ENCODE measurements at regions not wholly inside any gene's neighbourhood (a gene's known extent, or its start where the extent isn't known, plus 50 kb on each side); places are given as distances from the start of the nearest gene placed in this dataset.

DNA sequence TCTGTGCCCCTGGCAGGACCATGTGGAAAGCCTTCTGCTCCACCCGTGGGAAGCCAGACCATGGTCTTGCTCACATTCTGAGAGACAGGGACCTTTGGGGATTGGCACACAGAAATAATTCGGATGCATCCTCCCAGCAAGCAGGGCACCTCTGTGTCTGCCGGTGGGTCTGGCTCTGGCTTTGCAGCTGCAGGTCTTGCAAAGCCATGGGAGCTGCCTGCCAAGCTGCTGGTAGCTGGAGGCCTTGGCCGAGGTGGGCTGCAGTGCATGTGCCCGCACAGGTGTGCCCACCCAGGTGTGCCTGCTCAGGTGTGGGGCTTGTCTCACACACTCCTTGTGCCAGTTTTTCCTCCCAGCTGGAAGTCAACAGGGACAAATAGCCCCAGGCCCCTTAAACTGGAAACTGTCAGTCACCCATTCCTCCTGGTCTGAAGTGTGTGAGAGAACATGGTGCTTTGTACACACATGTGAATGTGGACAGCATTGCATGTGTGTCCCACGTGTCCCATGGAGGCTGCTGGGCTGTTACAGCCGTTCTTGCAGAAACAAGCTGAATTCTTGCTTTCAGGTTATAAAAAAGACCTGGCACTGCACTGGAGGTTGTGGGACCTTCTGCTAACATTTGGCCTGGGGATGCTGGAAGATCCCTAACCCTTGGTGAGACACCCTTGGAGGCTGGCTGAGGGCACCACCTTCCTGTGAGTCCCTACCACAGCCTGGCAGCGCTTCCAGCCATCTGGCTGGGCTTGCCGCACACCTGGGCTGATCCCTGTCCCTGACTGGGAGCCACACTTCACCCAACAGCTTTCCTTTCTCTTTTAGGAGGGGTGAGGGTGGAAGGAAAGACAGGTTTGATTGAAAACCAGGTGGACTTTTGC is 54.9 kb upstream of the SMOC2 start:
- Histone ChIP-seq H3K9me3 (ENCODE audit: low read length) (peaks cover 10% of the 10 kb centered on the region), H3K4me1 (ENCODE audit: insufficient read depth, low read length) (peaks cover 11% of the 10 kb centered on the region), H3K36me3 (replicated peaks in 1 of 2; ENCODE audit: control insufficient read depth in 1 of 2, insufficient read depth in 2 of 2, low read length in 2 of 2) (no peaks in the 10 kb centered on the region), H3K27ac (ENCODE audit: extremely low read length, insufficient read depth, low read length) (no peak overlapping the region), H3K27me3 (ENCODE audit: control insufficient read depth in 1 of 2, insufficient read depth in 2 of 2, low read length in 2 of 2) (peaks cover 9 to 26% of the 10 kb centered on the region in 2 experiments; a peak in 4 of 5 replicates), H3K4me2 (ENCODE audit: low read depth, low read length) (no peak overlapping the region), H3K4me3 (replicated peaks in 1 of 3; ENCODE audit: insufficient read depth in 1 of 3, low read depth in 2 of 3, low read length in 3 of 3) (no peak overlapping the region), H4K20me1 (ENCODE audit: insufficient read depth, low read length) (no peaks in the 10 kb centered on the region; the same call in 1 of the 2 replicates), H2AFZ (ENCODE audit: low read length) (no peak overlapping the region), H3K79me2 (ENCODE audit: insufficient read depth, low read length) (no peaks in the 10 kb centered on the region), H3K9ac (ENCODE audit: insufficient read depth, low read depth, low read length) (no peak overlapping the region)
- no TSS peak for BruUV-seq (replicated peaks)
- no peak for TF ChIP-seq HMG20A (CRISPR knock-in tag; IDR thresholded peaks at IDR 0.05; ENCODE audit: borderline replicate concordance)
- no peak for TF ChIP-seq ETV6 (CRISPR knock-in tag; conservative IDR thresholded peaks at IDR 0.05)
- TF ChIP-seq, protein P1, sequence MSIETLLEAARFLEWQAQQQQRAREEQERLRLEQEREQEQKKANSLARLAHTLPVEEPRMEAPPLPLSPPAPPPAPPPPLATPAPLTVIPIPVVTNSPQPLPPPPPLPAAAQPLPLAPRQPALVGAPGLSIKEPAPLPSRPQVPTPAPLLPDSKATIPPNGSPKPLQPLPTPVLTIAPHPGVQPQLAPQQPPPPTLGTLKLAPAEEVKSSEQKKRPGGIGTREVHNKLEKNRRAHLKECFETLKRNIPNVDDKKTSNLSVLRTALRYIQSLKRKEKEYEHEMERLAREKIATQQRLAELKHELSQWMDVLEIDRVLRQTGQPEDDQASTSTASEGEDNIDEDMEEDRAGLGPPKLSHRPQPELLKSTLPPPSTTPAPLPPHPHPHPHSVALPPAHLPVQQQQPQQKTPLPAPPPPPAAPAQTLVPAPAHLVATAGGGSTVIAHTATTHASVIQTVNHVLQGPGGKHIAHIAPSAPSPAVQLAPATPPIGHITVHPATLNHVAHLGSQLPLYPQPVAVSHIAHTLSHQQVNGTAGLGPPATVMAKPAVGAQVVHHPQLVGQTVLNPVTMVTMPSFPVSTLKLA (IDR thresholded peaks at IDR 0.05): peak; percentile 76
- TF ChIP-seq ZNF563 (CRISPR knock-in tag; IDR thresholded peaks at IDR 0.05): no peak
- POLR2A ChIA-PET: no interaction called here
- in situ Hi-C loops (cut with HindIII; ENCODE audit: extremely low pct_ligation_motif_present, low pct_unique_long_range_greater_than_20kb): no loop called here
- CTCF ChIA-PET (ENCODE audit: low intra/inter-chr PET ratio, low total read pairs): no interaction called here
- 15% methylated on average over 9 of the region's 9 CpGs for WGBS (ENCODE audit: low lambda C conversion rate)
- DNase-seq (ENCODE audit: low spot score): no peak
- FAIRE-seq: no peak
- no peak for ATAC-seq
- intact Hi-C loops (cut with micrococcal nuclease; ENCODE audit: unreplicated experiment): no loop called here

DNA sequence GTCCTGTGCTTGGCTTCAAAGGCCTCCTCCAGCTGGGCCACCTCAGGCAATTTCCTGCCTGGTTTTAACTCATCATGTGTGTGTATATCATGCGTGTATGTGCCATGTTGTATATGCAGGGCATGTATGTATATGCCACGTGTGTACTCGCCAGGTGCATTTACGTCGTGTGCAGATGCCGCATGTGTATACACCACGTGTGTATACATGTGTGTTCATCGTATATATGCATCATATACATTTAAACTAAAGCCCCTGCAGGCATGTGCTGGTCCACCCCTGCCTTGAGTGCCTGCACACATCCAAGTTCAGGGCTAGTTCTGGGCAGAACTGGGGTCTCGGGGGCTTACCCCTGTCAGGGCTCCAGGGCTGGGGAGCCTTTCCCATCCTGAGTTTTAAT is 54.0 kb upstream of the SMOC2 start:
- TF ChIP-seq, protein P2, sequence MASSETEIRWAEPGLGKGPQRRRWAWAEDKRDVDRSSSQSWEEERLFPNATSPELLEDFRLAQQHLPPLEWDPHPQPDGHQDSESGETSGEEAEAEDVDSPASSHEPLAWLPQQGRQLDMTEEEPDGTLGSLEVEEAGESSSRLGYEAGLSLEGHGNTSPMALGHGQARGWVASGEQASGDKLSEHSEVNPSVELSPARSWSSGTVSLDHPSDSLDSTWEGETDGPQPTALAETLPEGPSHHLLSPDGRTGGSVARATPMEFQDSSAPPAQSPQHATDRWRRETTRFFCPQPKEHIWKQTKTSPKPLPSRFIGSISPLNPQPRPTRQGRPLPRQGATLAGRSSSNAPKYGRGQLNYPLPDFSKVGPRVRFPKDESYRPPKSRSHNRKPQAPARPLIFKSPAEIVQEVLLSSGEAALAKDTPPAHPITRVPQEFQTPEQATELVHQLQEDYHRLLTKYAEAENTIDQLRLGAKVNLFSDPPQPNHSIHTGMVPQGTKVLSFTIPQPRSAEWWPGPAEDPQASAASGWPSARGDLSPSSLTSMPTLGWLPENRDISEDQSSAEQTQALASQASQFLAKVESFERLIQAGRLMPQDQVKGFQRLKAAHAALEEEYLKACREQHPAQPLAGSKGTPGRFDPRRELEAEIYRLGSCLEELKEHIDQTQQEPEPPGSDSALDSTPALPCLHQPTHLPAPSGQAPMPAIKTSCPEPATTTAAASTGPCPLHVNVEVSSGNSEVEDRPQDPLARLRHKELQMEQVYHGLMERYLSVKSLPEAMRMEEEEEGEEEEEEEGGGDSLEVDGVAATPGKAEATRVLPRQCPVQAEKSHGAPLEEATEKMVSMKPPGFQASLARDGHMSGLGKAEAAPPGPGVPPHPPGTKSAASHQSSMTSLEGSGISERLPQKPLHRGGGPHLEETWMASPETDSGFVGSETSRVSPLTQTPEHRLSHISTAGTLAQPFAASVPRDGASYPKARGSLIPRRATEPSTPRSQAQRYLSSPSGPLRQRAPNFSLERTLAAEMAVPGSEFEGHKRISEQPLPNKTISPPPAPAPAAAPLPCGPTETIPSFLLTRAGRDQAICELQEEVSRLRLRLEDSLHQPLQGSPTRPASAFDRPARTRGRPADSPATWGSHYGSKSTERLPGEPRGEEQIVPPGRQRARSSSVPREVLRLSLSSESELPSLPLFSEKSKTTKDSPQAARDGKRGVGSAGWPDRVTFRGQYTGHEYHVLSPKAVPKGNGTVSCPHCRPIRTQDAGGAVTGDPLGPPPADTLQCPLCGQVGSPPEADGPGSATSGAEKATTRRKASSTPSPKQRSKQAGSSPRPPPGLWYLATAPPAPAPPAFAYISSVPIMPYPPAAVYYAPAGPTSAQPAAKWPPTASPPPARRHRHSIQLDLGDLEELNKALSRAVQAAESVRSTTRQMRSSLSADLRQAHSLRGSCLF (CRISPR knock-in tag; IDR thresholded peaks at IDR 0.05; ENCODE audit: borderline replicate concordance): no peak
- TF ChIP-seq, protein P1 (IDR thresholded peaks at IDR 0.05): peak; percentile 96
- 7% methylated on average over 5 of the region's 9 CpGs for WGBS (ENCODE audit: low lambda C conversion rate)
- Histone ChIP-seq H3K9me3 (ENCODE audit: low read length) (peaks cover 7% of the 10 kb centered on the region), H2AFZ (ENCODE audit: low read length) (no peak overlapping the region), H3K27ac (ENCODE audit: extremely low read length, insufficient read depth, low read length) (no peak overlapping the region), H3K36me3 (replicated peaks in 1 of 2; ENCODE audit: control insufficient read depth in 1 of 2, insufficient read depth in 2 of 2, low read length in 2 of 2) (no peaks in the 10 kb centered on the region), H3K4me3 (replicated peaks in 1 of 3; ENCODE audit: insufficient read depth in 1 of 3, low read depth in 2 of 3, low read length in 3 of 3) (no peak overlapping the region), H3K27me3 (ENCODE audit: control insufficient read depth in 1 of 2, insufficient read depth in 2 of 2, low read length in 2 of 2) (peaks cover 9 to 26% of the 10 kb centered on the region in 2 experiments; a peak in 4 of 5 replicates), H3K79me2 (ENCODE audit: insufficient read depth, low read length) (no peaks in the 10 kb centered on the region), H3K4me1 (ENCODE audit: insufficient read depth, low read length) (peaks cover 11% of the 10 kb centered on the region), H4K20me1 (ENCODE audit: insufficient read depth, low read length) (no peaks in the 10 kb centered on the region; the same call in 1 of the 2 replicates), H3K4me2 (ENCODE audit: low read depth, low read length) (no peak overlapping the region), H3K9ac (ENCODE audit: insufficient read depth, low read depth, low read length) (no peak overlapping the region)
- CTCF ChIA-PET (ENCODE audit: low intra/inter-chr PET ratio, low total read pairs): no interaction called here
- DNase-seq (ENCODE audit: low spot score) (no peak), FAIRE-seq (no peak), ATAC-seq (no peak)
- intact Hi-C loops (cut with micrococcal nuclease; ENCODE audit: unreplicated experiment) (no loop called here), in situ Hi-C loops (cut with HindIII; ENCODE audit: extremely low pct_ligation_motif_present, low pct_unique_long_range_greater_than_20kb) (no loop called here)
- POLR2A ChIA-PET: no interaction called here
- no TSS peak for BruUV-seq (replicated peaks)

Measured in HepG2 (cell line).